Adrenal gland (tissue), 9 donors: ENCODE measurements at regions not wholly inside any gene's neighbourhood (a gene's known extent, or its start where the extent isn't known, plus 50 kb on each side); places are given as distances from the start of the nearest gene placed in this dataset.

ENCODE experiments used
- DNase-seq, 7 donors: peaks; one replicate each; pipeline ENCODE4 v3.0.0-alpha.2; 2019 to 2020
- H3K27ac ChIP-seq, 5 donors: fragments of 200-600 bp; sonication (generic) in 4 of 5; 1 replicate in 3 of 5; 2 replicates in 2 of 5; pipeline versions ENCODE4 v1.5.1 to v1.8.0; 2016 to 2020; ENCODE audit warnings: mild to moderate bottlenecking in 1 of 5
- H3K27me3 ChIP-seq: fragments of 200-600 bp; 2 replicates; pipeline ENCODE4 v1.8.0; 2021
- H3K36me3 ChIP-seq, 2 donors: fragments of 200-600 bp; replicated peaks in 1 of 2; 1 replicate in 1 of 2; 2 replicates in 1 of 2; pipeline versions ENCODE4 v1.5.1 to v1.8.0; 2018 to 2022
- H3K4me1 ChIP-seq, 2 donors: fragments of 200-600 bp; replicated peaks in 1 of 2; 1 replicate in 1 of 2; 2 replicates in 1 of 2; pipeline versions ENCODE4 v1.5.1 to v1.8.0; 2018 to 2021
- H3K4me3 ChIP-seq, 4 donors: fragments of 200-600 bp; sonication (generic) in 3 of 4; one replicate each; pipeline ENCODE4 v1.5.1; 2016 to 2018
- H3K9me3 ChIP-seq, 3 donors: fragments of 200-600 bp; sonication (generic) in 1 of 3; replicated peaks in 1 of 3; 1 replicate in 2 of 3; 2 replicates in 1 of 3; pipeline versions ENCODE4 v1.5.1 to v1.8.0; 2016 to 2021
- POLR2A ChIP-seq, 2 donors: fragments of 450-650 bp; IDR thresholded peaks; one replicate each; pipeline ENCODE4 v1.6.1; 2017; ENCODE audit warnings: antibody characterized with exemption in 2 of 2, mild to moderate bottlenecking in 2 of 2, moderate library complexity in 1 of 2
- WGBS, 4 donors: extraction: QIAGEN DNeasy Blood & Tissue Kit in 2 of 4; methylation state at CpG; one replicate each; pipeline versions ENCODE4 v1.1.5 to v1.1.7; 2013 to 2017; 5-methylcytosine and 5-hydroxymethylcytosine counted together
- intact Hi-C, 2 donors: fragments of 100-400 bp; cut with DNase I; formaldehyde crosslinking; loops; one replicate each; pipeline versions ENCODE4 v1.14.1 to v1.15.0; 2022 to 2023
- TF ChIP-seq, protein P1 (sequence below), 6 experiments: fragments of 450-650 bp in 4 of 6; fragments of 200-600 bp in 2 of 6; sonication (generic) in 1 of 6; IDR thresholded peaks; 1 replicate in 5 of 6; 2 replicates in 1 of 6; pipeline versions ENCODE4 v1.5.1 to v1.8.0; 2016 to 2021; ENCODE audit warnings: antibody characterized with exemption in 6 of 6, mild to moderate bottlenecking in 2 of 6, moderate library complexity in 1 of 6
- donor health status: healthy with polysubstance abuse.
- donor health status: Bipolar disorder and iron deficiency.
- donor health status: DM: yes; HTN: yes; CAD: no.
- donor health status: DM: no; HTN: no; CAD: no.
- donor health status: DM: no; HTN: no; CAD: no.

DNA sequence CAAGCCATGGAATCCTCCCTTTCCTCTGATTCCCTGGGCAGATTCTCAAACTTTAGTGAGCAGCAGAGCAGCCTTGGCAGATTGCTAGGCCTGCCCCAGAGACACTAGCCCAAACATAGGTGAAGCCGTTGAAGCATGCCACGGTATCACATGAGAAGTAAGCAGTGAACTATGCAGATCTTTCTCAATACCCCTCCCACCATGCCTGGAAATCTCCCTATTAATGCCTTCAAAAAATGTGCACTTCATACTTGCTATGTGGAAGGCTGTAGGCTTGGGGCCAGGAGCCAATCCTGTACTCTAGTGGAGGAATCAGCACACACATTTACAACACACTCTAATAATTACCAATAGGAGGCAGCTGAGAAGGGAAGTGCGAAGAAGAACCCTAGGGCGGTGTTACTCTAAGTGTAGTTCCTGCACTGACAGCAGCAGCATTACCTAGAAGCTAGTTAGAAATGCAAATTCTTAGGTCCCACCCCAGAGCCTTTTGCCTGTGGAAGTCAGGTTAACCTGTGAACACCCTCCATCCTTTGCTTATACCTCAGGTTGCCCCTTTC is 305.1 kb upstream of the SPRED2 start:
- intact Hi-C loops, result no loop called here
- H3K27ac ChIP-seq, result no peak overlapping the region
- TF ChIP-seq, protein P1, sequence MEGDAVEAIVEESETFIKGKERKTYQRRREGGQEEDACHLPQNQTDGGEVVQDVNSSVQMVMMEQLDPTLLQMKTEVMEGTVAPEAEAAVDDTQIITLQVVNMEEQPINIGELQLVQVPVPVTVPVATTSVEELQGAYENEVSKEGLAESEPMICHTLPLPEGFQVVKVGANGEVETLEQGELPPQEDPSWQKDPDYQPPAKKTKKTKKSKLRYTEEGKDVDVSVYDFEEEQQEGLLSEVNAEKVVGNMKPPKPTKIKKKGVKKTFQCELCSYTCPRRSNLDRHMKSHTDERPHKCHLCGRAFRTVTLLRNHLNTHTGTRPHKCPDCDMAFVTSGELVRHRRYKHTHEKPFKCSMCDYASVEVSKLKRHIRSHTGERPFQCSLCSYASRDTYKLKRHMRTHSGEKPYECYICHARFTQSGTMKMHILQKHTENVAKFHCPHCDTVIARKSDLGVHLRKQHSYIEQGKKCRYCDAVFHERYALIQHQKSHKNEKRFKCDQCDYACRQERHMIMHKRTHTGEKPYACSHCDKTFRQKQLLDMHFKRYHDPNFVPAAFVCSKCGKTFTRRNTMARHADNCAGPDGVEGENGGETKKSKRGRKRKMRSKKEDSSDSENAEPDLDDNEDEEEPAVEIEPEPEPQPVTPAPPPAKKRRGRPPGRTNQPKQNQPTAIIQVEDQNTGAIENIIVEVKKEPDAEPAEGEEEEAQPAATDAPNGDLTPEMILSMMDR (IDR thresholded peaks at IDR 0.05), result no peak
- no peak for TF ChIP-seq POLR2A (IDR thresholded peaks at IDR 0.05)
- H3K36me3 ChIP-seq, result no peaks in the 10 kb centered on the region
- 86 to 100% (median 91%) methylated on average over 2 to 4 of the region's 4 CpGs for WGBS, 4 donors
- DNase-seq, result no peak
- H3K27me3 ChIP-seq, result peaks cover 9% of the 10 kb centered on the region
- H3K9me3 ChIP-seq, result no peaks in the 10 kb centered on the region
- no peak overlapping the region for H3K4me3 ChIP-seq
- H3K4me1 ChIP-seq, result no peaks in the 10 kb centered on the region

DNA sequence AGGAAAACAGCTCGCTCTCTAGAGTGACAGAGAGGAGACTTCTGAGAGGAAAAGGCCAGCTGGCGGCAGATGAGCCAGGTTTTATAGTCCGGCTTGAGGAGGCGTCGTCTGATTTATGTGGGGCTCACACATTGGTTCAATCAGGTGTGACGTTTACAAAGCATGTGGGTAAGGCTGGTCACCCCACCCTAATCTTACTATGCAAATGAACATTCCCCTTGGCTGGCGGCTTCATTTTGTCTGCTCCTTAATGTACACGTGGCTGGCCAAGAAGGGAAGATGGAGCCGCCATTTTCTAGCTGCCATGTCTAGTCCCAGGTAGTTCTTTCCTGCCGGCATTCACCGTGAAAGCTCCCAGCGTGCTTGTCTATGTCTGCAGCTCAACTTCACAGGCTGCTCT is 299.1 kb upstream of the SPRED2 start:
- no peaks in the 10 kb centered on the region for H3K9me3 ChIP-seq
- intact Hi-C loops, result no loop called here
- TF ChIP-seq, protein P1 (IDR thresholded peaks at IDR 0.05), result no peak
- TF ChIP-seq POLR2A (IDR thresholded peaks at IDR 0.05), result no peak
- 78 to 83% (median 80%) methylated on average over 12 of the region's 12 CpGs for WGBS, 4 donors
- H3K36me3 ChIP-seq, result no peaks in the 10 kb centered on the region
- no peak overlapping the region for H3K27ac ChIP-seq
- H3K4me3 ChIP-seq, result no peak overlapping the region
- H3K4me1 ChIP-seq, result no peaks in the 10 kb centered on the region
- peaks cover 9% of the 10 kb centered on the region for H3K27me3 ChIP-seq
- DNase-seq, result no peak

DNA sequence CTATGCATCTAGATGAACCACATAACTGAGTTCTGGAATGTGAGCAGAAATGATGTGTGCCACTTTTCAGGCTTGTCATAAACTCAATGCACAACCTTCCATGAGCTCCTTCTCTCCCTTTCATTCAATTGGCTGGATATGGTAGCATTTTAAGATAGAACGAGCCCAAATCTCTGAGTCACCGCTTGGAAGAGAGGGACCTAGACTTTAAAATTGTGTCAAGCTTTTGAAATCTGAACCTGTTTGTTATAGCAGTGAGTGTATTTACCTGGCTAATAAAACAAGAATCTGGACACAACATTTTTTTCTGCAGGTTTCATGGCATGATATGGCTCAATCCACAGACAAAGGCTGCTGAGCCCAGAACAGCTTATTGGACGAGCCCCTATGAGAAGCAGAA is 297.8 kb upstream of the SPRED2 start:
- Histone ChIP-seq H3K4me3 (no peak overlapping the region), H3K27me3 (peaks cover 8% of the 10 kb centered on the region), H3K36me3 (no peaks in the 10 kb centered on the region), H3K4me1 (no peaks in the 10 kb centered on the region), H3K9me3 (no peaks in the 10 kb centered on the region), H3K27ac (no peak overlapping the region)
- TF ChIP-seq POLR2A (IDR thresholded peaks at IDR 0.05), result no peak
- TF ChIP-seq, protein P1 (IDR thresholded peaks at IDR 0.05), result no peak
- WGBS, 4 donors, result 55 to 82% (median 78%) methylated on average over 2 to 3 of the region's 3 CpGs
- intact Hi-C loops, result no loop called here
- no peak for DNase-seq

DNA sequence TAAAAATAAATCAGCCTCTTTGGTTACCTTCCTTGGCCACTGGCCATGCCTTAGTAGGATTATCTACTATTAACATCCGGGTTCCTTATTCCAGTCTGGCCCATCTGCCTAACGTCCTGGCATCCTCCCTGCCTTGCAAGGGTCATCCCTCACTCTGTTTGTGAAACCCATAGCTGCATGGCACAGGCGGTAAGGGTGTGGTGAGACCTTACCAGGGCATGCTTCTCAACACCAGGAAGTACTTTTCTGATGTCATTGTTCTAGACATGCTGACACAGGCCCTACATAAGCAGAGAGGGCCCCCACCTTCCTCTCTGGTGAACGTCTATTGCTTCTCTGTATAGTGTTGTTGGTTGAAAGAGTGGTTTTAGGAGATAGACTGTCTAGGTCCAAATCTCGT is 296.8 kb upstream of the SPRED2 start:
- Histone ChIP-seq H3K4me3 (no peak overlapping the region), H3K4me1 (no peaks in the 10 kb centered on the region), H3K36me3 (no peaks in the 10 kb centered on the region), H3K9me3 (no peaks in the 10 kb centered on the region), H3K27me3 (peaks cover under 1% of the 10 kb centered on the region), H3K27ac (no peak overlapping the region)
- intact Hi-C loops, result no loop called here
- no peak for DNase-seq
- TF ChIP-seq, protein P1 (IDR thresholded peaks at IDR 0.05), result no peak
- TF ChIP-seq POLR2A (IDR thresholded peaks at IDR 0.05), result no peak
- 65 to 72% (median 70%) methylated on average over 5 of the region's 5 CpGs for WGBS, 4 donors
